Central memory CD8-positive, alpha-beta T cell (primary cell): ENCODE measurements at regions not wholly inside any gene's neighbourhood (a gene's known extent, or its start where the extent isn't known, plus 50 kb on each side); places are given as distances from the start of the nearest gene placed in this dataset.

ENCODE experiments used
- ATAC-seq: fragments of 150-1000 bp; cut with Tn5 transposase; replicated peaks from 2 replicates; pipeline ENCODE4 v1.10.0; 2022; ENCODE audit warnings: mild to moderate bottlenecking, moderate FRiP score, moderate number of reproducible peaks; ENCODE audit not compliant: poor library complexity, severe bottlenecking; ENCODE audit errors: extremely low read depth
- DNase-seq, 2 donors: peaks; one replicate each; pipeline ENCODE4 v3.0.0; 2021; ENCODE audit warnings: low spot score in 2 of 2
- H3K27ac Mint-ChIP-seq: one replicate; pipeline ENCODE4 v1.8.0; 2022; ENCODE audit warnings: low read depth, mild to moderate bottlenecking, moderate library complexity, mixed read lengths
- H3K27me3 Mint-ChIP-seq: one replicate; pipeline ENCODE4 v1.8.0; 2022; ENCODE audit warnings: mixed read lengths
- H3K36me3 Mint-ChIP-seq: one replicate; pipeline ENCODE4 v1.8.0; 2022; ENCODE audit warnings: mild to moderate bottlenecking, moderate library complexity, mixed read lengths; ENCODE audit not compliant: insufficient read depth
- H3K4me1 Mint-ChIP-seq: one replicate; pipeline ENCODE4 v1.8.0; 2022; ENCODE audit warnings: mixed read lengths
- H3K4me3 Mint-ChIP-seq: one replicate; pipeline ENCODE4 v1.8.0; 2022; ENCODE audit warnings: mild to moderate bottlenecking, moderate library complexity, mixed read lengths
- H3K9me3 Mint-ChIP-seq: one replicate; pipeline ENCODE4 v1.8.0; 2022; ENCODE audit warnings: mixed read lengths

DNA sequence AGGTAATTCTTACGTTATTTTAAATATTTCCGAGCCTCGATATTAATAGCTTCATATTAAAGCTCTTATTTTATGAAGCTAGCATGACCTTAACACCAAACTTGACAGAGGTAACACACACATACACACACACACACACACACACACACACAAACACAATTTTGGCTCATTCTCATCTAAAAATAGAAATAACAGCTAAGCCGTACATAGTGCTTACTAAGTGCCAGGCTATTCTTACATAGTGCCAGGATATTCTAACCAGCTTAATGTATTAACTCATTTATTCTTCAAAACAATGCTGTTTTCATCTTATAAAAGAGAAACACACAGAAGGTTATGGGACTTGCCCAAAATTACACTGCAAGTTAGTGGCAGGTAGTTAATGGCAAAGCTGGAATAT, 87.0 kb upstream of the BLTP1 start:
- ATAC-seq (no peak), DNase-seq (no peak)
- Mint-ChIP-seq H3K4me1 (no peaks in the 10 kb centered on the region), H3K27me3 (peaks cover 9% of the 10 kb centered on the region), H3K9me3 (no peaks in the 10 kb centered on the region), H3K27ac (no peak overlapping the region), H3K4me3 (no peak overlapping the region), H3K36me3 (no peaks in the 10 kb centered on the region)

DNA sequence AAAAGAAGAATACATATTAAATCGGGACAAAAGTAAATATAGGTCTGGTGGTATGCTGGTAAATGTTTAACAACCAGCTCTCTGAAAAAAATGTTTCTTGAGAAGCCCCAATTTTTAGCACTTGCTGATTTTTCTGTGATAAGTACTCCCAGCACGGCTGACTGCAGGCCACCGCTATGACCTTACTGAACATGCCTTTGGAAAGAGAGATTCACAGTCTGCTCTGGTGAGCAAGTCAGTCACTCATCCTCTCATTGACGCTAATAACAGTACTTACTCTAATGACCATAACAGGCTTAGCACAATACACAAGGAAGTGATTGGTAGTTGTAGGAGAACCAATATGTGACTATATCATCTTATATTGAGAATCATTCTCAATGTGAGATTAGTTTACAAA, 98.9 kb upstream of the BLTP1 start:
- no peak overlapping the region for H3K4me3 Mint-ChIP-seq
- no peaks in the 10 kb centered on the region for H3K27me3 Mint-ChIP-seq
- no peaks in the 10 kb centered on the region for H3K4me1 Mint-ChIP-seq
- H3K9me3 Mint-ChIP-seq: no peaks in the 10 kb centered on the region
- no peak for DNase-seq
- H3K27ac Mint-ChIP-seq: no peak overlapping the region
- no peaks in the 10 kb centered on the region for H3K36me3 Mint-ChIP-seq
- ATAC-seq: no peak

- Mint-ChIP-seq H3K4me1 (no peaks in the 10 kb centered on the region), H3K27ac (no peak overlapping the region)
- no peak for DNase-seq
Measured at GRCh38 chr4:122052677-122053076, 99.5 kb upstream of the BLTP1 start.

DNA sequence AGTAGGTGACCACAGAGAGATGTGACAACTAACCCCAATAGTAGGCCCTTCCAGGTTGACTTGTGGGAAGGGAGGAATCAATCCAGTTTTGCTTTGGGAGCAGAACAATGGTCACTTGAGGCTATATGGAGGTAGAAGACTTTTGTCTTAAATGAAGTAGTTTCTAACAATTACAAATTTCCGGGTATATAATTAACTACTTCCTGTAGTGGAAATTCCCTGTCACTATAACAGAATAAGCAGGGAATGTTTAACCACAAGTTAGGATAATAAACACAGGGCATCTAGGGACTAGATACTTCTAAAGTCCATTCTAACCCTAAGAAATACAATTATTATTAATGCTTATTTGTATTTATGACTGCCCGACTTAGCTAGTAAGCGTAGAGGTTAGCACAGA, 99.0 kb upstream of the TRPC3 start:
- H3K27ac Mint-ChIP-seq: no peak overlapping the region
- ATAC-seq: no peak
- H3K27me3 Mint-ChIP-seq: no peaks in the 10 kb centered on the region

More at GRCh38 chr4:122052677-122053076, 99.5 kb upstream of the BLTP1 start:
- no peak for ATAC-seq
- no peaks in the 10 kb centered on the region for H3K27me3 Mint-ChIP-seq
- H3K9me3 Mint-ChIP-seq: no peaks in the 10 kb centered on the region
- H3K4me3 Mint-ChIP-seq: no peak overlapping the region
- H3K36me3 Mint-ChIP-seq: no peaks in the 10 kb centered on the region

GRCh38 chr4:122047456-122048425, 95.9 kb upstream of the TRPC3 start:
- Mint-ChIP-seq H3K27me3 (no peaks in the 10 kb centered on the region), H3K36me3 (no peaks in the 10 kb centered on the region), H3K4me3 (no peak overlapping the region), H3K4me1 (no peaks in the 10 kb centered on the region), H3K27ac (no peak overlapping the region), H3K9me3 (peaks cover 6% of the 10 kb centered on the region)
- DNase-seq (no peak), ATAC-seq (no peak)

More for the DNA sequence above, 99.0 kb upstream of the TRPC3 start:
- Mint-ChIP-seq H3K4me1 (no peaks in the 10 kb centered on the region), H3K4me3 (no peak overlapping the region), H3K36me3 (no peaks in the 10 kb centered on the region), H3K9me3 (peaks cover under 1% of the 10 kb centered on the region)
- no peak for DNase-seq

DNA sequence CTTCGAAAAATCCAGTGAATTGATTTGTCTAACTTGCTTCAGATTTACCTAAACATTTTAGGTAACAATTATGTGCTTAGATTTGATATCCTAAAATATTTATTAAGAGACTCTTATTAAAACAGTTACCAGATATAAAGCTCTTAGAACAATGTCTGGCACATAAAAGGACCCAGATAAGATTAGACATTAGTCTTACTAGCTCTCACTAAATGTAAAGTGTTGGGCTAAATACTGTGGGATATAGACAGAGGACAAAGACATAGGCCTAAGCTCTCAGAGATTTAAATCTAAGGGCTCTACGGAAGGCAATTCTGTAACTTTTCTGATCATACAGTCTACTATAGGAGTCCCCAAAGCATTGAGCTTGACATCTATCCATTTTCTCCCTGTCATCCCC, 94.4 kb upstream of the TRPC3 start:
- Mint-ChIP-seq H3K27ac (no peak overlapping the region), H3K4me3 (no peak overlapping the region), H3K9me3 (peaks cover 6% of the 10 kb centered on the region), H3K27me3 (peaks cover 4% of the 10 kb centered on the region), H3K4me1 (no peaks in the 10 kb centered on the region), H3K36me3 (no peaks in the 10 kb centered on the region)
- ATAC-seq (no peak), DNase-seq (no peak)

GRCh38 chr4:122045533-122045932, 93.7 kb upstream of the TRPC3 start:
- ATAC-seq (no peak), DNase-seq (no peak)
- no peaks in the 10 kb centered on the region for H3K4me1 Mint-ChIP-seq
- H3K9me3 Mint-ChIP-seq: peaks cover 6% of the 10 kb centered on the region
- H3K4me3 Mint-ChIP-seq: no peak overlapping the region
- H3K27ac Mint-ChIP-seq: no peak overlapping the region
- no peaks in the 10 kb centered on the region for H3K36me3 Mint-ChIP-seq
- peaks cover 11% of the 10 kb centered on the region for H3K27me3 Mint-ChIP-seq

- ATAC-seq (no peak), DNase-seq (no peak)
- Mint-ChIP-seq H3K36me3 (no peaks in the 10 kb centered on the region), H3K27ac (no peak overlapping the region), H3K27me3 (peaks cover 16% of the 10 kb centered on the region), H3K4me1 (no peaks in the 10 kb centered on the region), H3K9me3 (peaks cover 6% of the 10 kb centered on the region), H3K4me3 (no peak overlapping the region)
Measured at GRCh38 chr4:122044501-122044900, 92.6 kb upstream of the TRPC3 start.

- Mint-ChIP-seq H3K9me3 (peaks cover 6% of the 10 kb centered on the region), H3K27me3 (peaks cover 18% of the 10 kb centered on the region), H3K27ac (no peak overlapping the region), H3K4me1 (no peaks in the 10 kb centered on the region), H3K36me3 (no peaks in the 10 kb centered on the region), H3K4me3 (no peak overlapping the region)
- ATAC-seq (no peak), DNase-seq (no peak)
Measured at GRCh38 chr4:122041312-122041711, 89.5 kb upstream of the TRPC3 start.

- H3K27ac Mint-ChIP-seq: no peak overlapping the region
- peaks cover 36% of the 10 kb centered on the region for H3K27me3 Mint-ChIP-seq
- no peaks in the 10 kb centered on the region for H3K4me1 Mint-ChIP-seq
- no peaks in the 10 kb centered on the region for H3K36me3 Mint-ChIP-seq
- no peaks in the 10 kb centered on the region for H3K9me3 Mint-ChIP-seq
- ATAC-seq (no peak), DNase-seq (no peak)
- H3K4me3 Mint-ChIP-seq: no peak overlapping the region
Measured at GRCh38 chr4:122038896-122039295, 87.0 kb upstream of the TRPC3 start.

- DNase-seq (no peak), ATAC-seq (no peak)
- Mint-ChIP-seq H3K4me1 (no peaks in the 10 kb centered on the region), H3K9me3 (peaks cover 14% of the 10 kb centered on the region), H3K36me3 (no peaks in the 10 kb centered on the region), H3K27ac (no peak overlapping the region), H3K27me3 (peaks cover 59% of the 10 kb centered on the region), H3K4me3 (no peak overlapping the region)
Measured at GRCh38 chr4:122034619-122035018, 82.8 kb upstream of the TRPC3 start.

DNA sequence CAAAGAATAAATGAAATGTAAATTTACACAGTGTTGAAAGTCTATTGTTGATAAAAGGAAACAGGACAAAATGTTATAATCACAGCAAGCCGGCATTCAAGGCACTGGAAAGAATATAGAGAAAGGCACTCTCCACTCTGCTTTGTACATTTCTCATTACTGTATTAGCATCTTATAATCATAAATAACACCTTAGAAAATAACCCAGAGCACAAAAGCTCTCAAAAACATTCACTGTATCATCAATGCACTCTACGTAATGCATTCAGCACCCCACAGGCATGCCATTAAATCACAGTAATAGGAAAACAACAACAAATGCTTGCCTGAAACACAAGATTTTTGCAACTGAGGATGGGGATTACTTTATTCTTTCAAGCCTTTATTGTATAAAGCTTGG, 75.3 kb upstream of the TRPC3 start:
- no peak for DNase-seq
- H3K4me1 Mint-ChIP-seq: no peaks in the 10 kb centered on the region
- no peak overlapping the region for H3K4me3 Mint-ChIP-seq
- ATAC-seq: no peak
- no peak overlapping the region for H3K27ac Mint-ChIP-seq
- H3K9me3 Mint-ChIP-seq: peaks cover 14% of the 10 kb centered on the region
- peaks cover 33% of the 10 kb centered on the region for H3K27me3 Mint-ChIP-seq
- no peaks in the 10 kb centered on the region for H3K36me3 Mint-ChIP-seq

DNA sequence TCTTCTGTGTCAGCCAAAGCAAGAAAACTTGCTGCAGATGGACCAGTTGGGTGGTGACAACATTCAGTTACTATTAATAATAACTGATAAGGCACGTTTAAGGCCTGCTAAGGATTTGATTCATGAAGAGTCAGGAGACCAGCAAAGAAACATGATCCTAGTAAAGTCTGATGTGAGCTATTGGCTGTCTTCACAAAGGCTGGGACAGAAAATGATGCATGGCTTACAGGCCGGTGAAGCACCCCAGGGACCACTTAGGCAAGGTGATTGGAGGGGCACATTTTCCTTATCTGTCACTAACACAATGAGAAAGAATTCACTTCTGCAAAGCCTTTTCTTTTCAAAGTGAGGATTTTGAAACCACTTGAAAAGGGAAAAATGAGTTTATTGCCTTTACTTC, 65.4 kb upstream of the TRPC3 start:
- no peaks in the 10 kb centered on the region for H3K9me3 Mint-ChIP-seq
- H3K27me3 Mint-ChIP-seq: peaks cover 52% of the 10 kb centered on the region
- no peak overlapping the region for H3K27ac Mint-ChIP-seq
- ATAC-seq (no peak), DNase-seq (no peak)
- H3K4me1 Mint-ChIP-seq: no peaks in the 10 kb centered on the region
- peaks cover 1% of the 10 kb centered on the region for H3K36me3 Mint-ChIP-seq
- H3K4me3 Mint-ChIP-seq: no peak overlapping the region
